GM19468 (cell line): ENCODE measurements at regions not wholly inside any gene's neighbourhood (a gene's known extent, or its start where the extent isn't known, plus 50 kb on each side); places are given as distances from the start of the nearest gene placed in this dataset.

Experiments used
- ATAC-seq: cut with Tn5 transposase; IDR thresholded peaks from one replicate; pipeline ENCODE4 v1.9.1; 2021; ENCODE audit warnings: mild to moderate bottlenecking, moderate library complexity, moderate number of reproducible peaks; ENCODE audit not compliant: unreplicated experiment; ENCODE audit errors: extremely low read depth

DNA sequence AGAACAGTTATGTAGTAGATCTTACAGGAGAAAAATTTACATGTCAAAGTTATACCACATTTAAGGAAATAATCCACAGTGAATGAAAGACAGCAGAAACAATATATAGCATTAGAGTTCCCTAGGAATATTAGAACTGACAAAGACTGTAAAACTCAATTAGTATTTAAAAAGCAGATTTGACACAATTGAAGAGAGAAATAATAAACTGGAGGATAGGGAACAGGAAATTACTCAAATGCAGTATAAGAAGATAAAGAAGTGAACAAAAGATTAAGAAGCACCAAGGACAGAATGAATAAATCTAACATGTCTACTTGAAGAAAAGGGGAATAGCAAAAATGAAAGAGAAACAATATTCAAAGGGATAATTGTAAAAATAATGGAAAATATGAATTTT, 132.6 kb upstream of the CHRNA7 start:
- no peak for ATAC-seq

DNA sequence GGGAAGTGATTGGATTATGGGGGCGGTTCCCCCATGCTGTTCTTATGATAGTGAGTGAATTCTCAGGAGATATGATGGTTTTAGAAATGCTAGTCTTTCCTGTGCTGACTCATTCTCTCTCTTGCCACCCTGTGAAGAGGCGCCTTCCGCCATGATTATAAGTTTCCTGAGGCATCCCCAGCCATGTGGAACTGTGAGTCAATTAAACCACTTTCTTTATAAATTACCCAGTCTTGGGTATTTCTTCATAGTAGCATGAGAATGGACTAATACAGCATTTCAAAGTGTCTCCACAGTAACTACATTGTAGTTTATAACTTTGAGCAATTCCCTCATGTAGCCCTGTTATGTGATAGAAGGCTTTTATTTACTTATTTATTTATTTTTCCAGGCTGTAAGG, 128.8 kb upstream of the CHRNA7 start:
- ATAC-seq: no peak

DNA sequence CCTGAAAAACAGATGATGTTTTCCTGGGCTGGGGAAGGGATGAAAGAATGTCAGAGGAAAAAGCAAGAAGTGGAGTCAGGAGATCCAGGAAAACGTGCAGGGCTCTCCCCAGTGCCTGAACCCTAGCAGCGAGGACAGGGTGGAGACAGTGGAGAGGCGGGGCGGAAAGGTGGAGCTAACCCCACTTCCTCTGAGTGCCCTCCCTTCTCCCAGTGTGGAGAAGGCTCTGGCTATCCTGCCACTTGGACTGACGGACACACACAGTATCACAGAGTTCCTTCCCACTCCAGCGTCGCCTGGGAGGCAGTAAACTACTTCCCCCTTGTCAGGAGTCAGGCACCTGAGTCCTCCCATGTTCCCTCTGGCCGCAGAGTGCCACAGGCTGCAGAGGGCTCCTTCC, 125.3 kb upstream of the CHRNA7 start:
- no peak for ATAC-seq

DNA sequence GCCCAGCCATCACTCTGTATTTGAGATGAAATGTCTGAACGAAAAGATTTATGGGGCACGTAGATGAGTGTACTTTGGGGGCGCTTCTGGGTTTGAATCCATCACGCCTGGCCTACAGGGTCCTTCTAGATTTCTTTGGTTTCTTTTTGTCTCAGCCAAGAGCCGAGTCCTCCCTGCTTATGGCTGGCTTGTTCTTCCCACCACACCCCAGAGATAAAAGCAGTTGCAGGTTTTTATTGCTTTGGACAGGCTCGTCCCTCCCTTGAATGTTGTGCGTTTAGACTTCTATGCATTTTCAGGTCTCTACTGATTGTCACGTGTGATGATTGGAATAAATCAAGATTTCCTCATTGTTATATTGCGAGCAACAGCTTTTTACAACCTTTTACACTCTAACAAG, 104.8 kb upstream of the CHRNA7 start:
- ATAC-seq: no peak

DNA sequence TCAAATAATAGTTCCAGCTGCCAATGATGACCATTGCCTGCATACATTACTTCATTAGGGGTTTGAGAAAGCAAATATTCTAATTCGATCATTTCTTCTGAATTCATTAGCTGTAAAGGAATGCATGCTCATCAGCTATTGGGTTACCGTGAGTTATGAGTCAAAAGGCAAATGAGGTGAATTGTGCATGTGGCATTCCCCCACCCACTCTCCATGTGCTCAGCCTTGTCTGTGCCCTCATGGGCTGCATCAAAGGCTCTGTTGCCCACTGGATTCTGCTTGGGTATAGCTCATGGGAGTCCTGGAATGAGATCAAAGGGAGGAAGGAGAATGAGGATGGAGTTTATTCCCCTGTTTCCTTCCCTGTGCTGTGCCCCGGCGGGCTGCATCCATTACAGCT, 99.3 kb upstream of the CHRNA7 start:
- no peak for ATAC-seq

DNA sequence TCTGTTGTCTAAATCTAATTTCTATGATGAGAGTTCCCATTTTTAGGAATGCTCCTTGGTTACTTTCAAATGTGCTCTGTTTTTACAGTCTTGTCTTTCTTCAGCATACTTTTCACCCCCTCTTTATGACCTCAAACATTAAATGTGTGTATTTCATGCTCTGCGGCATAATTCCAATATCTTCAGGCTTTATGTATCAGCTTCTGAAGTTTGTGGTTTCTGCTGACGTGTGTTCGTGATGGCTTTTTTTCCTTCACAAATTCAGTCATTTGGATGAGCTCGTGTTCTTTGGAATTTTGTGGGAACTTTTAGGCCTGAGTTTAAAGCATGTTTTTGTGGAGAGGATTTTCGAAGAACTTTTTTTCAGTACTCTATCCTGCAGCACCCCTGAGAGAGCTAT, 97.7 kb upstream of the CHRNA7 start:
- no peak for ATAC-seq

DNA sequence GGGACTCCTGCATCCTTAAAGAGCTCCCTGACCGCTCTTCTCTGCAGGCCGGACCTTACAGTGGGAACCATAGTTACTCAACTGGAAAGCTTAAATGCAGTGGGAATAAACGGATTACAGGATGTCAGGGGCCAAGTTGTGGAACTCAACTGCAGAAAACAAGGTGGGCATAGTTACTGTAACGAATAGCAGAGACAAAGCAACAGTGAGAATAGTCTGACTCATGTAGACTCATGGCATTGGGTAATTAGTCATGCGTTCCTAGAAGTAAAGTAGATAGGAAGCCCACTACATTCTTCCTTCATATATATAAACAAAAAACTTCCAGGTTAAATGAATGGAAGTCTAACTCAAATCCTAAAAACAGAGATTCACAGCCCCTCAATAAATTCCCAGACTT, 95.5 kb upstream of the CHRNA7 start:
- ATAC-seq: no peak

DNA sequence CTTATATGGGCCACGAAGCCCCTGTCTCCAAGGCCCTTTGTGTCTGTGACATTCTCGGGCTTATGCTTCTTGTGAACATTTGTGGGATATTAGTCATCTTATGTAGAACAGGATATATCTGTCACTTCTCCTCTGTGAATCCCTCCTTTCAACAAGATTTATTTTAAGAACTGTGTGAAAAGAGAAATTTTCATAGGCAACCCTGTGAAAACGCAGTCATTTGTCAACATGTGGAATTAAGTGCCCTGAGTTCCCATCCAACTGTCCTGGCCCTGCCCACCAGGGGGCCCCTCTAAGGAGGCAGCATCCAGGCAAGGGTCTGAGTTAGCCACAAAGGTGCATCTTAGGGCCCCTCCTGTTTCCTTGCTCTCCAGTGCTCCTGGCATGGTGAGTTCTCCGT, 76.8 kb upstream of the CHRNA7 start:
- no peak for ATAC-seq

DNA sequence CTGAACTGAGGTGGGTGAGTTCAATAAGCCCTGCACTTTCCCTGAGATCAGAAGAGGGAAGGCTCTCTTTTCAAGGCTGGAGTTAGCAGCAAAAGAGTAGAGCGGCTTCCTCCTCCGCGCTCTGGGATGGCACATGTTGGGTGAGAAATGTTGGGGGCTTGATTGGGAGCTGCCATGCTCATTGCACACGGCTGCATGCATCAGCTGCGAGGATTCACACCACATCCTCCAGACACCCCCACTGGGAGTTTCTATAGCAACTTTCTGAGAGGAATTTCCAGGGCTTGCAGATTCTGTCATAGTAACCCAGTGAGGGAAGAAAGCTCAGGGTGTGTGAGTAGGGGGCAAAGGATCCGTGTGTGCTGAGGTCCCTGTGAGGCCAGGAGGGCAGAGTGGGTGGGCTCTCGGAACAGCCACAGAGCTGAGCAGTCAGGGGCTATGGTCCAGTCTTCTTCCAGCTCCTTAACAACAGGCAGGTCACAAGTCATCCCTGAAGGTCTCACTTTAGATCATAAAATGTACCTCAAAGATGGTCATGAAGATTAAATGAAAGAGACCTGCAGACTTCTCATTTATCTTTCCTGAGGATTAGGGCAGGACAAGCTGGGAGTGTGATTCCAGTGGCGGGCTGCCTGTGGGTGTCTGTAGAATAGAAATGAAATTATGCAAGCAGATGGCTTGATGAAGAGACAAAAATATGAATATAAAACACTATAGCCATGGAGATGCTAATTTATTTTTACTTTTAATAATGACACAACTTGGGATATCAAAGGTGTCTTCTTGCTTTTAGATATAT, 75.7 kb upstream of the CHRNA7 start:
- ATAC-seq: no peak

DNA sequence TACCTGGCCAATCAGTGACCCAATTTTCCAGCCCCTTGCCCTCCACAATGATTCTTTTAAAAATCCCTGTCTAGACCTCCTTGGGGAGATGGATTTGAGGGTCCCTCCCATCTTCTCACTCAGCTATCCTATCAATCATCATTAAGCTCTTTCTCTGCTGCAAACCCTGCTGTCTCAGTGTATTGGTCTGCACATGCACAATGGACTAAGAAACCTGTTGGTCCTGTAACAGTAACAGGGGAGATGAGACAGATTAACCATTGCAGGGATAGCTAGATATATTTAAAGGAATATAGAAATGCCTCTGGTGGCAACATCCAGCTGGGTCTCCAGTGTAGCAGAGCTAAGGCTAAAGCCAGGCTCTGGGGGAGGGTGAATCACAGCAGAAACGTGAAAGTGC, 74.6 kb upstream of the CHRNA7 start:
- ATAC-seq: no peak

DNA sequence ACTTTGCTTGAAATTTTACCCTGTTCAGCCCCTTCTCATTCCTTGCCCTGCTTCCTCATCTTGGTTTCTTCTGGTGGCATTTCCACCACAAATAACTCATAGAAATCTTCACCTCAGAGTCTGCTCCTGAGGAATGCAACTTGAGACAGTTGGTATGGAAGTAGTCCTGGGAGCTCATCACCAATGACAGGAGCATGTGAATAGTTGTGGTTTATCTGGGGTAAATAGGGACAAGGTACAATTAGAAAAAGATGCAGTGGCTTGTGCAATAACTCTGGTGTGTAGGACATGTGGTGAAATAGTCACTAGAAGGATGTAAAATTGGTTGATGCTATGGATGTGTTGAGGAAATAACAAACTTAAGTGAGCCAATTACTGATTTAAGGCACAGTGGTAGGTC, 72.7 kb upstream of the CHRNA7 start:
- ATAC-seq: no peak

DNA sequence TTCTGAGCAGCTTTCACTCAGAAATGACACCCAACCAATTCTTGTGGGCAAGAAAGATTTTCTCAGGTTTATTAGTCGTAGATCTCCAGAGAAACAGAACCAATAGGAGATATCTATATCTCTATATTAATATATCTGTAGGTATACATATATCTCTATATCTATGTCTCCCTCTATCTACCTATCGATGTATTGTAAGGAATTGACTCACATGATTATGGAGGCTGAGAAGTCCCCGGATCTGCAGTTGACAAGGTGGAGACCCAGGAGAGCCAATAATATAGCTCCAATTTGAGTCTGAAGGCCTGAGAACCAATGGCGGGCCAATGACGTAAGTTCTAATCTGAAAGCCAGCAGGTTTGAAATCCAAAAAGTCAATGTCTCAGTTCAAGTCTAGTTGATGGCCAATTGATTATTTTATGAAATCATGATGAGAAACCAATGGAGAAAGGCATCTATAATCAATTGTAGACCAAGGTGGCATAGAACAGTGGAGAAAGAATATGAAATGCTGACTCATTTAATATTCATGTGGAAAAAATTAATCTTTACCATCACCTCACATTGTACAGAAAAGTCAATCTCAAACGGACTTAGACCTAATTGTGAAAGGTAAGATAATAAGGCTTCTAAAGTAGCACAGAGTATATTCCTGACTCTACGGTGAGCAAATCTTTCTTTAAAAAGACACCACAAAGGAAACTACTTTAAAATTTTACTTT, 65.6 kb upstream of the CHRNA7 start:
- no peak for ATAC-seq

DNA sequence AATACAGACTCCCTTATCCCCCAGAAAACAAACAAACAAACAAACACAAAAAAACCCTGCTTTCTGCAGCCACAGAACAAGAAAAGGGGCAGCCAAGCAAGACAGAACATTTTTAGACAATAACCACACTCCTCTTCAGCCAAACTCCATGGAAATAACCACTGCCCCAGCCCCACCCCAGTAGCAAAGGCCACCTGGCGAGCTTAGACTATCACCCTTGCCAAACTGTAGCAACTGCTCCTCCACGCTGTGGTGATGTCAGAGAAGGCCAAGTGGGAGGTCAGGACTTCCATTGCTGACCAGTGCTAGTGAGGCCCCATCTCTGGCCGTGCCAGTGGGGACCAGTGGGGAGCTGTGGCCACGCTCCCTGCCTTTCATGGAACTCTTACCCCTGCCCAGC, 60.3 kb upstream of the CHRNA7 start:
- no peak for ATAC-seq

DNA sequence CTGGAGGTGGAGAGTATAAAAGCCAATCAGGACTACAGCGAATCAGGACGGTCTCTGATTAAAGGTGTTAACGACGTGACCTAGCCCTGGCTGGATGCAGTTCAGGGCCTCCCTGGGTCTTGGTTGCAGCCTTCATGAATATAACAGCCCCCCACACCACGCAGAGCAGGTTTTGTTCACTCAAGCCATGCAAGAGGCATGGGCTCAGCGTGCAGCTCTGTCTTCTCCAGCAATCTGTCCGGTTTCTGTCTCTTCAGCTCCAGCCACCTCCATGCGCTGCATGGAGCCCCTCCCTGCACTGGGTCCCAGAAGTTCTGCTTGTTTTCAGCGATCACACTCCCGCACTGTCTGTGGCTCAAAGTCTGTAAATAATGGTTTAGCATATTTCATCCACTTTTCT, 57.1 kb upstream of the CHRNA7 start:
- ATAC-seq: no peak

DNA sequence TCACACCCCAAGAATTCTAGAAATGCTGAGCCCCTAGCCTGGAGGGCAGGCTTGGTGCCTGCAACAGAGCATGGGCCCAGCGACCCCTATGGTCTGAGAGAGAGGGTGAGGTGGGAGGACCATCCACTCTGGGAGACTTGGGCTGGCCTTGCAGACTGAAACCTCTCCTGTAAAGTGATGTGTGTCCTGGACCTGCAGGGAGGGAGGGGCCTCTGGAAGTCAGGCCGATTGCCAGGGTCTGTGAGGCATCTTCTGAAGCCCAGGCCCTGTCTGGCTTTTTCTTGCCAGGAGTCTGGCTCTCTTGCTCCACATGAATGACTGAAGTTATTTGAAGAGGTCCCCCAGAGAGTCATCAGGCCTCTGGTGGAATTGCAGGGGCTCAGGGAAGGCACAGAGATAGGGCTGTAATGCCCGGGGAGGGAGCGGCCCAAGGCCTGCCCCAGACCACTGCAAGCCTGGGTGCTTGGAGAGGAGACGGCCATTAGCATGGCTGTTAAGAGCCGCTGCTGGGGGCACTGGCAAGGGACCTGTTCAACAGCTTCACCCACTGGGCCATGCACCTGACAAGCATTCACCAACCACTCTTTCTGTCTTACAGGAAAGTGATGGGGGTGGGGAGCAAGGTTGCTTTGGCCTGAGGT, 56.0 kb upstream of the CHRNA7 start:
- ATAC-seq: no peak

DNA sequence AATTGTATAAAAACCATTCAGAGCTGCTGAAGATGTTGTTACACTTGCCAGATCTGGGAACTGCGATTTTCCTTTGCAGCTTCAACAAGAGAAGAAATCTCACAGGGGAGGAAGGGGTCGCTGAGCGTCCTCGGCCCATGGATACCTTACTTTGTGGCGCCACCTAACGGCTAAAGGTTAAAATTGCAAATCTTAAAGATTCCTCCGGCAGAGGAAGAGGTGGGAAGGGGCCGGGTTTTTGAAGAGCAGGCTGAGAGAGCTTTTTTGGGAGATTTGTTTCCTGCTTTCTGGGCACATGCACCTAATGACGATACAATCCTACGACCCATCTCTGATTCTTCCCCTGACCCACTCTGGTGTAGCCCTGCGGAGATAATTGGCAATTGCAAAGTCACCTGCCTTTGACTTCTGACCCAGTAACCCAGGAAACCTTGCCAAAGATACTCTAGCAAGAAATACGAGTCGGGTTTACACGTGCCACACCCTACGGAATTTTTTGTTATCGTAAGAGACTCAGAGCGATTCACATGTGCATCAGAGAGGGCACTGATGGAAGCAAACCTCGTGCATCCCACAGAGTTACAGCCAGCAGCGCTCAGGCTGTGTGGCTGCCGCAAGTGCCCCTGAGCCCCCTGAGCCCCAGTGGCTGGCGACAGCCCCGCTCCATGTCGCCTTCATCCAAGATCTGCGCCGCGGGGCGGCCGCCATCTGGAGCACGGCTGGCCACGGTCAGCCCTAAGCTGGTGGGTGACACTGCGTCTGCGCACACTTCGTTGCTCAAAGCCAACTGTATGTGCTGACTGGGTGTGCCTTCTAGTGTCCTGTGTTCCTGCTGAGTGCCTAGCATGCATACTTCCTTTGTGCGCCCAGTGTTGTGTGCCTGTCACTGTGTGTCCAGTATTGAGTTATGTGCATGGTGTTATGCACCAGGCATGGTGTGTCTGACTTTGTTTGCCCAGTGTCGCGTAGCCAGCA, 55.2 kb upstream of the CHRNA7 start:
- ATAC-seq: no peak

DNA sequence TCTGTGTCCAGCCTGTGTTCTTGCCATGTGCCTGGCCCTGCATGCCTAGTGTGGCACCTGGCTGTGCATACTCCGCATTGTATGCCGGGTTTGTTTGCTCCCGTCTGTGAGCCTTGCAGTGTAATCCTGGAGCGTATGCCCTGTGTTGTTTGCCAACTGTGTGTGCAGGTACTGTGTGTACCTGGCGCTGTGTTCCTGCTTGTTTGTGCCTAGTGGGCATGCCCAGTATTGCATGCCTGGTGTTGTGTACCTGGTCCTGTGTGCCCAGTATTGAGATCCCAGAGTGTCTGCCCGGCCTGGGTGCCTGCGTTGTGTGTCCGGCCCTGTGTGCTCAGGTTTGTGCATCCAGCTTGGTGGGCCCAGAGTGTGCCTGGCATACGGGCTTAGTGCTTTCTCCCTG, 54.5 kb upstream of the CHRNA7 start:
- no peak for ATAC-seq

DNA sequence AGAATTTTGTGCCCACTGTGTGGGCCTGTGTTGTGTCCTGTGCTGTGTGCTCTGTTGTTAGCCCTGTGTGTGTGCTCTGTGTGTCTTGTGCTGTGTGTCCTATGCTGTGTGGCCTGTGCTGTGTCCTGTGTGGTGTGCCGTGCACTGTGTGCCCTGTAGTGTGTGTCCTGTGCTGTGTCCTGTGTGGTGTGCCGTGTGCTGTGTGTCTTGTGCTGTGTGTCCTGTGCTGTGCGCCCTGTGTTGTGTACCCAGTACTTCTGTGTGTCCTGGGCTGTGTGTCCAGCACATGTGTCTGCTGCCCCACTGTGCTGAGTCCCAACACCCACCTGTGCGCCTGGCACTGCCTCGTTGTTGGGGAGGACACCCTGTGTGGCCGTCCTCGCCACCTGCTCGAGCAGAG, 53.2 kb upstream of the CHRNA7 start:
- ATAC-seq: no peak

DNA sequence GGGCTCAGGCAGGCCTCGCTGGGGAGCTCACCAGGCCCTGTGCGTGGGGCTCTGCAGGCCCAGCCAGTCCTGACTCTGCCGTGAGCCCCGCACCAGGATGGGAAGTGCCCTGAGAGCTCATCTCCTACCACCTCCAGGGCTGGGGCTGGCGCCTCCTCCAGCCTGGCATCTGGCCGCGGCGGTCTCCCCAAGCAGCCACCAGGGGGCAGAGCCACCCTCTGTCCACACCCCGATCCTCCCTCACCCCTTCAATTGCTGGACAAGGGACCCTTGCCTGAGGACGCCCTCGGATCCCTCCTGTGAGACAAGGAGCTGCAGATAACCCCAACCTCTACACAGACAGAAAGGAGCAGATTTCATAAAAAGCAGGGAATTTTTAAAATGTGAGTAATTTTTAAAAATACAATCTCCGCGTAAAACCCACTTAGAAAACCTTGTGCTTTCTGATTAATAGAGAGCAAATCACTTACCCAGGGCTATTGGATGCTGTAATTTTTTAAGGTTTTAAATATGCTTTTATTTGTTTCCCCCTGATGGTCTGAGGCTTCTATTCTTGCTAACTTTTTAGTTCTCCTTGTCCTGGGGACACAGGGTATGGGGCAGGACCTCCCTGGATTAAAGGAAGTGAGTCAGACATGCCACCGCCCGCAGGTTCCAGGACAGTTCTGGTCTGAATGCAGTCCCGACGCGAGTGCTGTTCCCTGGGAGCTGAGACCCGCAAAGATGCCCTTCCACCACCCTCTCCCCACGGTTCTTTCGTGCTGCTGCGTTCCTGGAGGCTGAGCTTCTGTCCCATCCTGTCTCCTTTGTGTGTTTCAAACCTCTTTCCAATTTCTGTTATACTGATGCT, 52.3 kb upstream of the CHRNA7 start:
- ATAC-seq: no peak
